B cell (primary cell): ENCODE measurements at regions not wholly inside any gene's neighbourhood (a gene's known extent, or its start where the extent isn't known, plus 50 kb on each side); places are given as distances from the start of the nearest gene placed in this dataset.

Experiments
- ATAC-seq: fragments of 200-7000 bp; cut with Tn5 transposase; one replicate; pipeline ENCODE4 v1.10.0; 2021; ENCODE audit warnings: low read depth, mild to moderate bottlenecking, moderate number of reproducible peaks, moderate library complexity
- CTCF ChIA-PET: fragments of 350-600 bp; sonication (Branson Sonifier 250); formaldehyde crosslinking; loops from one replicate; lab custom pipeline; 2021; ENCODE audit warnings: antibody characterized with exemption, inconsistent platforms; lab: Charles Lee
- POLR2A ChIA-PET: fragments of 350-600 bp; sonication (Branson Sonifier 250); formaldehyde crosslinking; loops from one replicate; lab custom pipeline; 2021; ENCODE audit warnings: antibody characterized with exemption; lab: Charles Lee
- DNase-seq: peaks from one replicate; pipeline ENCODE4 v3.0.0; 2013
- H2AFZ ChIP-seq: 2 replicates; pipeline ENCODE4 v1.6.1; 2012; ENCODE audit warnings: mild to moderate bottlenecking, low read depth, low read length; ENCODE audit not compliant: insufficient read depth, poor library complexity, severe bottlenecking
- H3K27ac ChIP-seq, 2 donors: 1 replicate in 1 of 2; 2 replicates in 1 of 2; pipeline ENCODE4 v1.5.1; 2012 to 2013; ENCODE audit warnings: low read length in 2 of 2, mild to moderate bottlenecking in 2 of 2, moderate library complexity in 1 of 2
- H3K27me3 ChIP-seq, 4 experiments: fragments of 200-600 bp in 1 of 4; sonication (generic) in 1 of 4; replicated peaks in 1 of 4; 1 replicate in 2 of 4; 2 replicates in 2 of 4; pipeline versions ENCODE4 v1.6.1 to v1.7.0; 2013 to 2016; ENCODE audit warnings: low read length in 3 of 4, mild to moderate bottlenecking in 2 of 4, mixed read lengths in 1 of 4, moderate library complexity in 1 of 4; ENCODE audit not compliant: insufficient read depth in 4 of 4, control insufficient read depth in 3 of 4; ENCODE audit errors: control extremely low read depth in 1 of 4
- H3K36me3 ChIP-seq, 2 experiments: replicated peaks in 1 of 2; 1 replicate in 1 of 2; 2 replicates in 1 of 2; pipeline versions ENCODE4 v1.6.1 to v1.7.1; 2013; ENCODE audit warnings: low read length in 1 of 2; ENCODE audit not compliant: insufficient read depth in 2 of 2, control insufficient read depth in 1 of 2; ENCODE audit errors: control extremely low read depth in 1 of 2, extremely low read depth in 1 of 2
- H3K4me1 ChIP-seq, 2 donors: fragments of 200-600 bp in 1 of 2; sonication (generic) in 1 of 2; 1 replicate in 1 of 2; 2 replicates in 1 of 2; pipeline versions ENCODE4 v1.5.1 to v1.6.1; 2013 to 2017; ENCODE audit warnings: low read length in 2 of 2; ENCODE audit not compliant: control insufficient read depth in 2 of 2, insufficient read depth in 2 of 2
- H3K4me2 ChIP-seq: replicated peaks from 2 replicates; pipeline ENCODE3; 2012; ENCODE audit warnings: mild to moderate bottlenecking, low read depth, low read length; ENCODE audit not compliant: poor library complexity, severe bottlenecking
- H3K4me3 ChIP-seq, 5 experiments: fragments of 200-600 bp in 1 of 5; sonication (generic) in 1 of 5; 1 replicate in 3 of 5; 2 replicates in 2 of 5; pipeline versions ENCODE4 v1.5.1 to v1.7.0; 2011 to 2016; ENCODE audit warnings: low read length in 4 of 5, mild to moderate bottlenecking in 4 of 5, low read depth in 2 of 5, control low read depth in 1 of 5, moderate library complexity in 1 of 5; ENCODE audit not compliant: insufficient read depth in 1 of 5; ENCODE audit errors: control extremely low read depth in 1 of 5, extremely low read depth in 1 of 5
- H3K79me2 ChIP-seq: fragments of 200-600 bp; sonication (generic); one replicate; pipeline ENCODE4 v1.6.0; 2016; ENCODE audit warnings: low read length; ENCODE audit not compliant: control insufficient read depth, insufficient read depth
- H3K9ac ChIP-seq: fragments of 200-600 bp; sonication (generic); 2 replicates; pipeline ENCODE4 v1.6.1; 2017; ENCODE audit warnings: mild to moderate bottlenecking, low read length, moderate library complexity
- H3K9me3 ChIP-seq, 3 donors: one replicate each; pipeline versions ENCODE4 v1.6.1 to v1.7.1; 2013; ENCODE audit warnings: low read length in 2 of 3; ENCODE audit not compliant: control insufficient read depth in 2 of 3, insufficient read depth in 1 of 3; ENCODE audit errors: control extremely low read depth in 1 of 3
- H4K20me1 ChIP-seq: 2 replicates; pipeline ENCODE4 v1.6.0; 2012; ENCODE audit warnings: mild to moderate bottlenecking, low read length; ENCODE audit not compliant: insufficient read depth, control insufficient read depth, poor library complexity, severe bottlenecking
- H3K27ac Mint-ChIP-seq: one replicate; pipeline ENCODE4 v1.8.0; 2021; ENCODE audit warnings: mixed read lengths
- H3K27me3 Mint-ChIP-seq: one replicate; pipeline ENCODE4 v1.8.0; 2021; ENCODE audit warnings: mixed read lengths
- H3K4me1 Mint-ChIP-seq: one replicate; pipeline ENCODE4 v1.8.0; 2021; ENCODE audit warnings: mixed read lengths
- H3K4me3 Mint-ChIP-seq: one replicate; pipeline ENCODE4 v1.8.0; 2021; ENCODE audit warnings: mixed read lengths
- H3K9me3 Mint-ChIP-seq: one replicate; pipeline ENCODE4 v1.8.0; 2022; ENCODE audit warnings: mixed read lengths; ENCODE audit not compliant: insufficient read depth
- CTCF ChIP-seq: fragments of 200-600 bp; IDR thresholded peaks from one replicate; pipeline ENCODE4 v1.8.0; 2022; ENCODE audit warnings: antibody characterized with exemption, mild to moderate bottlenecking
- EZH2 ChIP-seq: IDR thresholded peaks from 2 replicates; pipeline ENCODE4 v1.6.1; 2012; ENCODE audit warnings: borderline replicate concordance, low read depth, mild to moderate bottlenecking, moderate library complexity, low read length; ENCODE audit not compliant: insufficient read depth, poor library complexity, severe bottlenecking
- WGBS: methylation state at CpG from one replicate; pipeline ENCODE4 v1.1.5; 2013; ENCODE audit warnings: missing lambda C conversion rate; ENCODE audit not compliant: insufficient coverage; 5-methylcytosine and 5-hydroxymethylcytosine counted together
- intact Hi-C: fragments of 100-400 bp; cut with micrococcal nuclease; formaldehyde crosslinking; loops from one replicate; pipeline ENCODE4 v1.10.0; 2022

GRCh38 chr13:66102864-66103263, 1127.3 kb downstream of the PCDH9 start:
- WGBS: no CpG with 5 or more reads among the region's 3 CpGs
- no peaks in the 10 kb centered on the region for H3K36me3 ChIP-seq
- POLR2A ChIA-PET: no interaction called here

GRCh38 chr13:66099825-66100224, 1130.3 kb downstream of the PCDH9 start:
- H3K79me2 ChIP-seq: no peaks in the 10 kb centered on the region
- no peak overlapping the region for H3K27ac Mint-ChIP-seq
- H3K27ac ChIP-seq: no peak overlapping the region
- no peaks in the 10 kb centered on the region for H3K27me3 Mint-ChIP-seq
- no peak for TF ChIP-seq CTCF
- no peak for TF ChIP-seq EZH2
- no peak overlapping the region for H3K9ac ChIP-seq
- ChIA-PET POLR2A (no interaction called here), CTCF (no interaction called here)
- H4K20me1 ChIP-seq: no peaks in the 10 kb centered on the region
- no peaks in the 10 kb centered on the region for H3K9me3 Mint-ChIP-seq
- no peak overlapping the region for H2AFZ ChIP-seq
- intact Hi-C loops: no loop called here
- no peaks in the 10 kb centered on the region for H3K27me3 ChIP-seq
- H3K4me2 ChIP-seq: no peak overlapping the region
- H3K4me1 ChIP-seq: no peaks in the 10 kb centered on the region
- ATAC-seq (no peak), DNase-seq (no peak)
- no peak overlapping the region for H3K4me3 ChIP-seq
- no peak overlapping the region for H3K4me3 Mint-ChIP-seq
- no peaks in the 10 kb centered on the region for H3K36me3 ChIP-seq
- 97% methylated on average over 6 of the region's 10 CpGs for WGBS
- H3K9me3 ChIP-seq: peaks cover 0 to 8% (median 0%) of the 10 kb centered on the region in 3 donors
- H3K4me1 Mint-ChIP-seq: no peaks in the 10 kb centered on the region

More at GRCh38 chr13:66102864-66103263, 1127.3 kb downstream of the PCDH9 start:
- H3K27ac ChIP-seq: no peak overlapping the region
- H2AFZ ChIP-seq: no peak overlapping the region
- no peak overlapping the region for H3K9ac ChIP-seq
- peaks cover 0 to 4% (median 0%) of the 10 kb centered on the region in 3 donors for H3K9me3 ChIP-seq
- Mint-ChIP-seq H3K4me3 (no peak overlapping the region), H3K9me3 (no peaks in the 10 kb centered on the region), H3K4me1 (no peaks in the 10 kb centered on the region), H3K27ac (no peak overlapping the region), H3K27me3 (no peaks in the 10 kb centered on the region)
- no peak overlapping the region for H3K4me3 ChIP-seq
- ATAC-seq (no peak), DNase-seq (no peak)
- no peak overlapping the region for H3K4me2 ChIP-seq
- H4K20me1 ChIP-seq: no peaks in the 10 kb centered on the region
- intact Hi-C loops: no loop called here
- no peak for TF ChIP-seq EZH2
- TF ChIP-seq CTCF: no peak
- H3K27me3 ChIP-seq: no peaks in the 10 kb centered on the region
- no peaks in the 10 kb centered on the region for H3K79me2 ChIP-seq
- H3K4me1 ChIP-seq: no peaks in the 10 kb centered on the region
- CTCF ChIA-PET: no interaction called here
